CD4-positive, alpha-beta T cell treated with Interleukin-17A for 4 hours (primary cell): ENCODE measurements at regions not wholly inside any gene's neighbourhood (a gene's known extent, or its start where the extent isn't known, plus 50 kb on each side); places are given as distances from the start of the nearest gene placed in this dataset.
"Not testable (repeated sequence)": the region's sequence is repeated elsewhere in the genome, so short reads cannot be mapped to it uniquely, and the experiment has no call there.

Source experiments
- DNase-seq: peaks from one replicate; pipeline ENCODE4 v3.0.0-alpha.2; 2020; ENCODE audit warnings: mixed read lengths

- no peak for DNase-seq
These were observed 1960.9 kb upstream of the DEFB115 start for GRCh38 chr20:29296256-29297230.

- DNase-seq: no peak
These were observed 1959.8 kb upstream of the DEFB115 start for GRCh38 chr20:29297411-29298270.

- DNase-seq: no peak
These were observed 1959.2 kb upstream of the DEFB115 start for GRCh38 chr20:29298271-29298590.

GRCh38 chr20:29298759-29299613 lies 1958.5 kb upstream of the DEFB115 start:
- DNase-seq: no peak

- DNase-seq: no peak
These were observed 1957.5 kb upstream of the DEFB115 start for GRCh38 chr20:29299811-29300578.

- DNase-seq: no peak
These were observed 1956.6 kb upstream of the DEFB115 start for GRCh38 chr20:29300579-29301551.

GRCh38 chr20:29301624-29302259 lies 1955.7 kb upstream of the DEFB115 start:
- no peak for DNase-seq

GRCh38 chr20:29302979-29303644 lies 1954.4 kb upstream of the DEFB115 start:
- DNase-seq: no peak

GRCh38 chr20:29306390-29307072 lies 1950.9 kb upstream of the DEFB115 start:
- DNase-seq: no peak

GRCh38 chr20:29307484-29307883 lies 1950.0 kb upstream of the DEFB115 start:
- DNase-seq: not testable (repeated sequence)

- DNase-seq: not testable (repeated sequence)
These were observed 1948.5 kb upstream of the DEFB115 start for GRCh38 chr20:29308956-29309355.

- not testable (repeated sequence) for DNase-seq
These were observed 1948.0 kb upstream of the DEFB115 start for GRCh38 chr20:29309481-29309880.

- not testable (repeated sequence) for DNase-seq
These were observed 1946.4 kb upstream of the DEFB115 start for GRCh38 chr20:29311046-29311445.

- DNase-seq: not testable (repeated sequence)
These were observed 1944.8 kb upstream of the DEFB115 start for GRCh38 chr20:29312679-29313078.

- no peak for DNase-seq
These were observed 1944.0 kb upstream of the DEFB115 start for GRCh38 chr20:29313481-29313880.

GRCh38 chr20:29314294-29314693 lies 1943.2 kb upstream of the DEFB115 start:
- DNase-seq: no peak

- DNase-seq: no peak
These were observed 1938.5 kb upstream of the DEFB115 start for GRCh38 chr20:29318871-29319461.

GRCh38 chr20:29319725-29320124 lies 1937.7 kb upstream of the DEFB115 start:
- DNase-seq: no peak
